GM12865 (cell line): ENCODE measurements at regions not wholly inside any gene's neighbourhood (a gene's known extent, or its start where the extent isn't known, plus 50 kb on each side); places are given as distances from the start of the nearest gene placed in this dataset.

Experiments
- DNase-seq: peaks from one replicate; pipeline ENCODE4 v3.0.0; 2010; ENCODE audit warnings: low read depth
- H3K4me3 ChIP-seq: 2 replicates; pipeline ENCODE4 v1.5.1; 2011; ENCODE audit warnings: mild to moderate bottlenecking, low read depth, low read length, control low read depth
- TF ChIP-seq, protein P1 (sequence below): IDR thresholded peaks from 2 replicates; pipeline ENCODE4 v1.5.1; 2011; ENCODE audit warnings: low read length, control low read depth, low read depth, inconsistent platforms; ENCODE audit not compliant: insufficient read depth; ENCODE audit errors: missing control alignments

DNA sequence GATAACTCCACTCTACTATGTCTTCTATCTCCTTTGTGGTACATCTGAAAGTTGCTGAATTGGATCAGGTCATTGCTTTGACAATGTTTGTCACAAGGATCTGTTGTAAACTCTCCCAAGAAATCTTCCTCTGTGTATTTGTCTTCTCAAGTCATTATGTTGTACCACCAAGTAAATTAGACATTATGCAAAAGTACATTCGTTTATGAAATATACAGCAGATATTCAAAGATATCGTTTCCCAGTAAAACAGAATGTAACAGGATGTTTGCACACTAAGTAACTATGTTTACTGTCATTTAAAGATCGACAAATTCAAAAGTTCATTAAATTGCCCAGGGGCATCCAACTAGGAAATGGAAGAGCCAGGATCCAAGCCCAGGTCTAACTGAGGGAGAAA is 739.4 kb downstream of the EFNB2 start:
- no peak for DNase-seq
- H3K4me3 ChIP-seq: no peak overlapping the region
- TF ChIP-seq, protein P1, sequence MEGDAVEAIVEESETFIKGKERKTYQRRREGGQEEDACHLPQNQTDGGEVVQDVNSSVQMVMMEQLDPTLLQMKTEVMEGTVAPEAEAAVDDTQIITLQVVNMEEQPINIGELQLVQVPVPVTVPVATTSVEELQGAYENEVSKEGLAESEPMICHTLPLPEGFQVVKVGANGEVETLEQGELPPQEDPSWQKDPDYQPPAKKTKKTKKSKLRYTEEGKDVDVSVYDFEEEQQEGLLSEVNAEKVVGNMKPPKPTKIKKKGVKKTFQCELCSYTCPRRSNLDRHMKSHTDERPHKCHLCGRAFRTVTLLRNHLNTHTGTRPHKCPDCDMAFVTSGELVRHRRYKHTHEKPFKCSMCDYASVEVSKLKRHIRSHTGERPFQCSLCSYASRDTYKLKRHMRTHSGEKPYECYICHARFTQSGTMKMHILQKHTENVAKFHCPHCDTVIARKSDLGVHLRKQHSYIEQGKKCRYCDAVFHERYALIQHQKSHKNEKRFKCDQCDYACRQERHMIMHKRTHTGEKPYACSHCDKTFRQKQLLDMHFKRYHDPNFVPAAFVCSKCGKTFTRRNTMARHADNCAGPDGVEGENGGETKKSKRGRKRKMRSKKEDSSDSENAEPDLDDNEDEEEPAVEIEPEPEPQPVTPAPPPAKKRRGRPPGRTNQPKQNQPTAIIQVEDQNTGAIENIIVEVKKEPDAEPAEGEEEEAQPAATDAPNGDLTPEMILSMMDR: no peak

DNA sequence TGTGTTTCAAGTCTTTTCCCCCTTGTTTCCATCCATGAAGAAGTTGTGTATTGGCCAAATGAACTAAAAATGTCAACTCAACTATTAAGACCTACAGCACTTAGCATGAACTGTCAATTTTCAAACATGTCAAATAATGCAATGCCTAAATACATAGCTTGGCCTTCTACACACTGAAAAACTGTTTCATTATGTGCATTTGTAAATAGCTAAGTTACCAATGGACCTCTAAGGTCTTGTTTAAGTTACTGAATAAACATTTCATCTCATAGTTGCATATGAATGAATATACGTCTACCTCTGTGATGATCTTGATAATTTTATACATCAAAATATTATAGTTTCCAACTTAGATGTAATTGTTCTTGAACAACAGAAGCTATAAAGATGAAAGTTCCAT is 744.5 kb downstream of the EFNB2 start:
- DNase-seq: no peak
- TF ChIP-seq, protein P1: no peak
- no peak overlapping the region for H3K4me3 ChIP-seq

DNA sequence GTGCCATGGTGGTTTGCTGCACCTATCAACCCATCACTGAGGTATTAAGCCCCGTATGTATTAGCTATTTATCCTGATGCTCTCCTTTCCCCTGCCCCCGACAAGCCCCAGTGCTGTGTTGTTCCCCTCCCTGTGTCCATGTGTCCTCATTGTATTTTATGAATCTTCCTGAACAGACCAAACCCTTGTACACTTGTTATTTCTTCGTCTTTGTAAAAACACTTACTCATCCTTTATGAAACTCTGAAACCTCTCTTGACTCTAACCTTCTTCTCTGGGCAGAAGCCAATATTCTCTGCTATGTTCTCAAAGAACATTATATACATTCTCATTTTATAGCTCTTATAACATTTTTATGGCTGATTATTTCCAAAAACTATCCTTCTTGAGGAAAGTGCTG is 746.9 kb downstream of the EFNB2 start:
- DNase-seq: no peak
- H3K4me3 ChIP-seq: no peak overlapping the region
- TF ChIP-seq, protein P1: no peak

DNA sequence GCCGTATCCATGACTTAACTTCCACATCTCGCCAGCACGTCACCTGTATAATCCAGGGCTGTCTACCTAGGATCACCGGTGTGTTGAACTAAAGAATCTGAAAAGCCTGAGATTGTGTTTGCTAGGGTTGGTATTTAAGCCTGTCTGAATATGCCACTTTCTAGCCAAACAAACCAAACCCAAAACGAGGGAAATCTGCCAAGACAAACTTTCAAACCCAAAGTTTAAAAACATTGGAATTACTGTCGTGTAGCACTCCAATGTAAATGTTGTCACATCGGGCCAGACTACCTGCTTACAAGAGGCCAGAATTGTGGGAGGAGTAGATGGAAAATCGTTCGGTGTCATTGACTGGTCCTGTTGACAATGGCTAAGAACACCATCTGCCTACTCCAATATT is 747.8 kb downstream of the EFNB2 start:
- DNase-seq: no peak
- no peak overlapping the region for H3K4me3 ChIP-seq
- TF ChIP-seq, protein P1: no peak

DNA sequence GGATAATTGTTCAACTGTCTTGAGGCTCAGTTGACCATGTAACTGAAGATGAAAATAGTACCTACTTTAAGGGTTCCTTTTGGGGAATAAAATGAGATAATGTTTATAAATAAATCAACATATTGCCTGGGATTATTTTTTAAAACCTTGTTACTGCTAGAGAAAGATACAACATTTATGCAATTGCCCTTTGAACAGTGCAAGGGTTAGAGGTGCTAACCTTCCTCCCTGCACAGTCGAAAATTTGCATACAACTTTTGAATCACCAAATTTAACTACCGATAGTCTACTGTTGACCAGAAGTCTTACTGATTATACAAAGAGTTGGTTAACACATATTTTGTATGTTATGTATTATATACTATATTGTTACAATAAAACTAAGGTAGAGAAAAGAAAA is 750.0 kb downstream of the EFNB2 start:
- H3K4me3 ChIP-seq: no peak overlapping the region
- no peak for DNase-seq
- TF ChIP-seq, protein P1: no peak

DNA sequence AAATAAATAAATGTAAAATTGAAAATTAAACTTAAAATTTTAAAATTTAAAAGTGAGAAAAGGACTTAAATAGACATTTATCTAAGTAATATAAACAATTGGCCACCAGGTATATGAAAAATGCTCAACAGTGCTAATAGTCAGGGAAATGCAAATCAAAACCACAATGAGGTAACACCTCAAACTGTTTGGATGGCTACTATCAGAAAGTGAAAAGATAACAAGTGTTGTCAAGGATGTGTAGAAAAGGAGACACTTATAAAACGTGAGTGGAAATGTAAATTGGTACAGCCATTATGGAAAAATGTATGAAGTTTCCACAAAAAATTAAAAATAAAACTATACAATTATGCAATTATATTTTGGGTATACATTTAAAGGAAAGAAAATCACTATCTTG is 752.2 kb downstream of the EFNB2 start:
- TF ChIP-seq, protein P1: no peak
- no peak overlapping the region for H3K4me3 ChIP-seq
- DNase-seq: no peak

DNA sequence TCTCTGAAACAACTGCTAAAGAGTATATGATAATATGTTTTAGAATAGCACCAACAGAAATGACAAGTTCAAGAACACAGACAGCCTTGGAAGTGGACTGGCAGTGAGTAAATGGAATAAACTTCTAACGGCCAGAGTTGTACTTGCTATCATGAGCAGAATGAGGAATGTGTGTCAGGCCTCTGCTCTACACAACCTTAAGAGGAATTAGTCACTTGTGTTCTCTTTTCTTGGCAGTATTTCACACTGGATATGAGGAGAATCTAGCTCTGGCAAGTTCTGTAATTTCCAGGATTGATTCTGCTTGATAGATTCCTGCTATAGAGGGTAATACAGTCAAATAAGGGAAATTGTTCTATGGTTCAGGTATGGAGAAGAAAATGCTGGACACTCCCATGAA is 757.3 kb downstream of the EFNB2 start:
- no peak for DNase-seq
- no peak overlapping the region for H3K4me3 ChIP-seq
- TF ChIP-seq, protein P1: no peak
